B cell (primary cell): ENCODE measurements at regions not wholly inside any gene's neighbourhood (a gene's known extent, or its start where the extent isn't known, plus 50 kb on each side); places are given as distances from the start of the nearest gene placed in this dataset.

Experiments used
- ATAC-seq: fragments of 200-7000 bp; cut with Tn5 transposase; one replicate; pipeline ENCODE4 v1.10.0; 2021; ENCODE audit warnings: low read depth, mild to moderate bottlenecking, moderate number of reproducible peaks, moderate library complexity
- CTCF ChIA-PET: fragments of 350-600 bp; sonication (Branson Sonifier 250); formaldehyde crosslinking; loops from one replicate; lab custom pipeline; 2021; ENCODE audit warnings: antibody characterized with exemption, inconsistent platforms; lab: Charles Lee
- POLR2A ChIA-PET: fragments of 350-600 bp; sonication (Branson Sonifier 250); formaldehyde crosslinking; loops from one replicate; lab custom pipeline; 2021; ENCODE audit warnings: antibody characterized with exemption; lab: Charles Lee
- DNase-seq: peaks from one replicate; pipeline ENCODE4 v3.0.0; 2013
- H2AFZ ChIP-seq: 2 replicates; pipeline ENCODE4 v1.6.1; 2012; ENCODE audit warnings: mild to moderate bottlenecking, low read depth, low read length; ENCODE audit not compliant: insufficient read depth, poor library complexity, severe bottlenecking
- H3K27ac ChIP-seq, 2 donors: 1 replicate in 1 of 2; 2 replicates in 1 of 2; pipeline ENCODE4 v1.5.1; 2012 to 2013; ENCODE audit warnings: low read length in 2 of 2, mild to moderate bottlenecking in 2 of 2, moderate library complexity in 1 of 2
- H3K27me3 ChIP-seq, 4 experiments: fragments of 200-600 bp in 1 of 4; sonication (generic) in 1 of 4; replicated peaks in 1 of 4; 1 replicate in 2 of 4; 2 replicates in 2 of 4; pipeline versions ENCODE4 v1.6.1 to v1.7.0; 2013 to 2016; ENCODE audit warnings: low read length in 3 of 4, mild to moderate bottlenecking in 2 of 4, mixed read lengths in 1 of 4, moderate library complexity in 1 of 4; ENCODE audit not compliant: insufficient read depth in 4 of 4, control insufficient read depth in 3 of 4; ENCODE audit errors: control extremely low read depth in 1 of 4
- H3K36me3 ChIP-seq, 2 experiments: replicated peaks in 1 of 2; 1 replicate in 1 of 2; 2 replicates in 1 of 2; pipeline versions ENCODE4 v1.6.1 to v1.7.1; 2013; ENCODE audit warnings: low read length in 1 of 2; ENCODE audit not compliant: insufficient read depth in 2 of 2, control insufficient read depth in 1 of 2; ENCODE audit errors: control extremely low read depth in 1 of 2, extremely low read depth in 1 of 2
- H3K4me1 ChIP-seq, 2 donors: fragments of 200-600 bp in 1 of 2; sonication (generic) in 1 of 2; 1 replicate in 1 of 2; 2 replicates in 1 of 2; pipeline versions ENCODE4 v1.5.1 to v1.6.1; 2013 to 2017; ENCODE audit warnings: low read length in 2 of 2; ENCODE audit not compliant: control insufficient read depth in 2 of 2, insufficient read depth in 2 of 2
- H3K4me2 ChIP-seq: replicated peaks from 2 replicates; pipeline ENCODE3; 2012; ENCODE audit warnings: mild to moderate bottlenecking, low read depth, low read length; ENCODE audit not compliant: poor library complexity, severe bottlenecking
- H3K4me3 ChIP-seq, 5 experiments: fragments of 200-600 bp in 1 of 5; sonication (generic) in 1 of 5; 1 replicate in 3 of 5; 2 replicates in 2 of 5; pipeline versions ENCODE4 v1.5.1 to v1.7.0; 2011 to 2016; ENCODE audit warnings: low read length in 4 of 5, mild to moderate bottlenecking in 4 of 5, low read depth in 2 of 5, control low read depth in 1 of 5, moderate library complexity in 1 of 5; ENCODE audit not compliant: insufficient read depth in 1 of 5; ENCODE audit errors: control extremely low read depth in 1 of 5, extremely low read depth in 1 of 5
- H3K79me2 ChIP-seq: fragments of 200-600 bp; sonication (generic); one replicate; pipeline ENCODE4 v1.6.0; 2016; ENCODE audit warnings: low read length; ENCODE audit not compliant: control insufficient read depth, insufficient read depth
- H3K9ac ChIP-seq: fragments of 200-600 bp; sonication (generic); 2 replicates; pipeline ENCODE4 v1.6.1; 2017; ENCODE audit warnings: mild to moderate bottlenecking, low read length, moderate library complexity
- H3K9me3 ChIP-seq, 3 donors: one replicate each; pipeline versions ENCODE4 v1.6.1 to v1.7.1; 2013; ENCODE audit warnings: low read length in 2 of 3; ENCODE audit not compliant: control insufficient read depth in 2 of 3, insufficient read depth in 1 of 3; ENCODE audit errors: control extremely low read depth in 1 of 3
- H4K20me1 ChIP-seq: 2 replicates; pipeline ENCODE4 v1.6.0; 2012; ENCODE audit warnings: mild to moderate bottlenecking, low read length; ENCODE audit not compliant: insufficient read depth, control insufficient read depth, poor library complexity, severe bottlenecking
- H3K27ac Mint-ChIP-seq: one replicate; pipeline ENCODE4 v1.8.0; 2021; ENCODE audit warnings: mixed read lengths
- H3K27me3 Mint-ChIP-seq: one replicate; pipeline ENCODE4 v1.8.0; 2021; ENCODE audit warnings: mixed read lengths
- H3K4me1 Mint-ChIP-seq: one replicate; pipeline ENCODE4 v1.8.0; 2021; ENCODE audit warnings: mixed read lengths
- H3K4me3 Mint-ChIP-seq: one replicate; pipeline ENCODE4 v1.8.0; 2021; ENCODE audit warnings: mixed read lengths
- H3K9me3 Mint-ChIP-seq: one replicate; pipeline ENCODE4 v1.8.0; 2022; ENCODE audit warnings: mixed read lengths; ENCODE audit not compliant: insufficient read depth
- EZH2 ChIP-seq: IDR thresholded peaks from 2 replicates; pipeline ENCODE4 v1.6.1; 2012; ENCODE audit warnings: borderline replicate concordance, low read depth, mild to moderate bottlenecking, moderate library complexity, low read length; ENCODE audit not compliant: insufficient read depth, poor library complexity, severe bottlenecking
- WGBS: methylation state at CpG from one replicate; pipeline ENCODE4 v1.1.5; 2013; ENCODE audit warnings: missing lambda C conversion rate; ENCODE audit not compliant: insufficient coverage; 5-methylcytosine and 5-hydroxymethylcytosine counted together
- intact Hi-C: fragments of 100-400 bp; cut with micrococcal nuclease; formaldehyde crosslinking; loops from one replicate; pipeline ENCODE4 v1.10.0; 2022
- TF ChIP-seq, protein P1 (sequence below): fragments of 200-600 bp; IDR thresholded peaks from one replicate; pipeline ENCODE4 v1.8.0; 2022; ENCODE audit warnings: antibody characterized with exemption, mild to moderate bottlenecking

DNA sequence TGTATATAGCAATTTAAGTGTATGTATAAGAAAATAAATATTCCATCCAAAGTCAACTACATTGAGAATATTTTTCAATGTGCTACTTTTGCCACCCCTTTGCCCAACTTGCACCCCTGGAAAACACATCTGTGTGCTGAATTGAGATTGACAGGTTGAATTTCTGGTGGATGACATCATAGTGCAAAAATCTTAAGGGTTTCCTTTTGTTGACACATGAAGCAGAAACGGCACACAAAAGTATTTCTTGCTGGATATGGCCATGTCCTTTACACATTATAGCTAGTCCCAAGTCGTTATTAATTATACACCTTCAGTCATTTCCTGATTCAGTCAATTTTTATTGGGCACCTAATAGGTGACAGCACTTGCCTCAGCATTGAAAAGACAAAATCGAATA lies 188.7 kb upstream of the FBXL4 start:
- Mint-ChIP-seq H3K4me1 (no peaks in the 10 kb centered on the region), H3K27ac (no peak overlapping the region), H3K27me3 (peaks cover 6% of the 10 kb centered on the region), H3K9me3 (no peaks in the 10 kb centered on the region), H3K4me3 (no peak overlapping the region)
- WGBS: no CpG with 5 or more reads among the region's 3 CpGs
- no peak for ATAC-seq
- ChIA-PET CTCF (no interaction called here), POLR2A (no interaction called here)
- Histone ChIP-seq H3K9me3 (peaks cover 0 to 3% (median 0%) of the 10 kb centered on the region in 3 donors), H3K27me3 (no peaks in the 10 kb centered on the region), H3K79me2 (no peaks in the 10 kb centered on the region), H3K4me3 (no peak overlapping the region), H2AFZ (no peak overlapping the region), H3K4me2 (no peak overlapping the region), H4K20me1 (no peaks in the 10 kb centered on the region), H3K27ac (no peak overlapping the region), H3K9ac (no peak overlapping the region), H3K4me1 (no peaks in the 10 kb centered on the region), H3K36me3 (no peaks in the 10 kb centered on the region)
- DNase-seq: no peak
- intact Hi-C loops: no loop called here
- TF ChIP-seq, protein P1, sequence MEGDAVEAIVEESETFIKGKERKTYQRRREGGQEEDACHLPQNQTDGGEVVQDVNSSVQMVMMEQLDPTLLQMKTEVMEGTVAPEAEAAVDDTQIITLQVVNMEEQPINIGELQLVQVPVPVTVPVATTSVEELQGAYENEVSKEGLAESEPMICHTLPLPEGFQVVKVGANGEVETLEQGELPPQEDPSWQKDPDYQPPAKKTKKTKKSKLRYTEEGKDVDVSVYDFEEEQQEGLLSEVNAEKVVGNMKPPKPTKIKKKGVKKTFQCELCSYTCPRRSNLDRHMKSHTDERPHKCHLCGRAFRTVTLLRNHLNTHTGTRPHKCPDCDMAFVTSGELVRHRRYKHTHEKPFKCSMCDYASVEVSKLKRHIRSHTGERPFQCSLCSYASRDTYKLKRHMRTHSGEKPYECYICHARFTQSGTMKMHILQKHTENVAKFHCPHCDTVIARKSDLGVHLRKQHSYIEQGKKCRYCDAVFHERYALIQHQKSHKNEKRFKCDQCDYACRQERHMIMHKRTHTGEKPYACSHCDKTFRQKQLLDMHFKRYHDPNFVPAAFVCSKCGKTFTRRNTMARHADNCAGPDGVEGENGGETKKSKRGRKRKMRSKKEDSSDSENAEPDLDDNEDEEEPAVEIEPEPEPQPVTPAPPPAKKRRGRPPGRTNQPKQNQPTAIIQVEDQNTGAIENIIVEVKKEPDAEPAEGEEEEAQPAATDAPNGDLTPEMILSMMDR: no peak
- TF ChIP-seq EZH2: no peak

DNA sequence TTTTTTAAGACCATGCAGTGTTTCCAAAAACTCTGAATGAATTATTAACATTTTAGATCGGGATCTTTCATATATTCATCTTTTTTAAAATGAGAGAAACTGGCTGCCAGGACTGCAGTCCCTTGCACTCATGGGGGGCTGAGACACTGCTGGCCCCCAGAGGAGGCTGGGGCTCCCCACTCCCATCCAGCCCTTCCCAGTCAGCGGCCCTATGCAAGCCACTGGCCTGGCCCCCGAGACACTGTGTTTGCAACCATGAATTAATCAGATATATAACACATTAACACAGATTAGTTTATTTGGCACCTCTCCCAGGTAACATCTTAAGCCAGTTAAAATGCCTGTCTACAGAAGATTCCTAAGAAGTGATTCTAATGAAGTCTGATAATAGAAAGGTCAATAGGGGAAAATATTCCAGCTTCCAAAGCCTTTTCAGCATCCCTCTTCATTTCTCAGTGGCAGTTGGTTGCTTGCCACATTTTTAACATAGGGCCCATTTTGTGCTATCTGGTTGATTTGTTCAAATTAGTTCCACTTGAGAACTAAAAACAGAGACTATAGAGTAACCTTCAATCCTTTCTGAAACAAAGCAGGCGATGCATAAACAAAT lies 184.4 kb upstream of the FBXL4 start:
- no peaks in the 10 kb centered on the region for H3K9me3 Mint-ChIP-seq
- no peaks in the 10 kb centered on the region for H3K4me1 ChIP-seq
- H3K27me3 ChIP-seq: no peaks in the 10 kb centered on the region
- H3K27ac Mint-ChIP-seq: no peak overlapping the region
- ATAC-seq (no peak), DNase-seq (no peak)
- no peaks in the 10 kb centered on the region for H3K9me3 ChIP-seq
- H3K27me3 Mint-ChIP-seq: no peaks in the 10 kb centered on the region
- no peak overlapping the region for H3K4me3 ChIP-seq
- H3K9ac ChIP-seq: no peak overlapping the region
- 67% methylated on average over 1 of the region's 4 CpGs for WGBS
- H3K4me1 Mint-ChIP-seq: no peaks in the 10 kb centered on the region
- H3K36me3 ChIP-seq: no peaks in the 10 kb centered on the region
- no peak overlapping the region for H3K27ac ChIP-seq
- H4K20me1 ChIP-seq: no peaks in the 10 kb centered on the region
- ChIA-PET CTCF (no interaction called here), POLR2A (no interaction called here)
- intact Hi-C loops: no loop called here
- TF ChIP-seq, protein P1: no peak
- TF ChIP-seq EZH2: no peak
- H3K4me2 ChIP-seq: no peak overlapping the region
- no peak overlapping the region for H3K4me3 Mint-ChIP-seq
- H2AFZ ChIP-seq: no peak overlapping the region
- H3K79me2 ChIP-seq: no peaks in the 10 kb centered on the region
